Effector CD4-positive, alpha-beta T cell (primary cell): ENCODE measurements at regions not wholly inside any gene's neighbourhood (a gene's known extent, or its start where the extent isn't known, plus 50 kb on each side); places are given as distances from the start of the nearest gene placed in this dataset.

Experiments
- DNase-seq: peaks from one replicate; pipeline ENCODE4 v3.0.0-alpha.2; 2020

- no peak for DNase-seq
These were observed 681.8 kb downstream of the SLC4A3 start for GRCh38 chr2:220309215-220309614.

GRCh38 chr2:220310451-220310861, 683.0 kb downstream of the SLC4A3 start:
- no peak for DNase-seq

GRCh38 chr2:220315098-220315823, 687.8 kb downstream of the SLC4A3 start:
- no peak for DNase-seq

- DNase-seq, result no peak
These were observed 690.6 kb downstream of the SLC4A3 start for GRCh38 chr2:220318037-220318436.

- DNase-seq, result no peak
These were observed 691.1 kb downstream of the SLC4A3 start for GRCh38 chr2:220318508-220318907.

- DNase-seq, result no peak
These were observed 692.9 kb downstream of the SLC4A3 start for GRCh38 chr2:220320326-220320725.

- no peak for DNase-seq
These were observed 705.5 kb downstream of the SLC4A3 start for GRCh38 chr2:220332886-220333285.

GRCh38 chr2:220334210-220334609, 706.8 kb downstream of the SLC4A3 start:
- DNase-seq, result no peak

- no peak for DNase-seq
These were observed 707.6 kb downstream of the SLC4A3 start for GRCh38 chr2:220334871-220335590.

- no peak for DNase-seq
These were observed 708.1 kb downstream of the SLC4A3 start for GRCh38 chr2:220335591-220335915.

GRCh38 chr2:220336771-220337170, 709.3 kb downstream of the SLC4A3 start:
- no peak for DNase-seq

- no peak for DNase-seq
These were observed 710.4 kb downstream of the SLC4A3 start for GRCh38 chr2:220337611-220338440.

- no peak for DNase-seq
These were observed 713.6 kb downstream of the SLC4A3 start for GRCh38 chr2:220341014-220341413.

GRCh38 chr2:220346919-220347318, 719.5 kb downstream of the SLC4A3 start:
- DNase-seq, result no peak

GRCh38 chr2:220347626-220348025, 720.2 kb downstream of the SLC4A3 start:
- no peak for DNase-seq

- no peak for DNase-seq
These were observed 720.8 kb downstream of the SLC4A3 start for GRCh38 chr2:220348206-220348605.

- no peak for DNase-seq
These were observed 726.5 kb downstream of the SLC4A3 start for GRCh38 chr2:220353897-220354296.

GRCh38 chr2:220356076-220356475, 728.6 kb downstream of the SLC4A3 start:
- no peak for DNase-seq

GRCh38 chr2:220365023-220365422, 737.6 kb downstream of the SLC4A3 start:
- no peak for DNase-seq

GRCh38 chr2:220366765-220367164, 739.3 kb downstream of the SLC4A3 start:
- no peak for DNase-seq

- no peak for DNase-seq
These were observed 743.3 kb downstream of the SLC4A3 start for GRCh38 chr2:220370764-220371163.

GRCh38 chr2:220371211-220371610, 743.8 kb downstream of the SLC4A3 start:
- DNase-seq, result no peak

- no peak for DNase-seq
These were observed 746.4 kb downstream of the SLC4A3 start for GRCh38 chr2:220373878-220374277.

- no peak for DNase-seq
These were observed 746.9 kb downstream of the SLC4A3 start for GRCh38 chr2:220374282-220374681.
